ENCODE measurements at regions not wholly inside any gene's neighbourhood (a gene's known extent, or its start where the extent isn't known, plus 50 kb on each side); places are given as distances from the start of the nearest gene placed in this dataset.

GRCh38 chr12:70150230-70150629 is 93.0 kb upstream of the CNOT2 start:
- Mint-ChIP-seq H3K27me3 (ENCODE audit: low read depth in 3 of 3) (peaks cover 0 to 4% (median 0%) of the 10 kb centered on the region in 3 donors), H3K4me1 (no peaks in the 10 kb centered on the region), H3K9me3 (peaks cover 0 to 28% (median 19%) of the 10 kb centered on the region in 7 donors), H3K4me3 (no peak overlapping the region), H3K27ac (no peak overlapping the region), H3K36me3 (no peaks in the 10 kb centered on the region)
- H4K20me1 ChIP-seq (ENCODE audit: insufficient read depth, low read length): no peaks in the 10 kb centered on the region
- H2AFZ ChIP-seq (ENCODE audit: insufficient read depth, low read depth, low read length, poor library complexity, severe bottlenecking): no peak overlapping the region
- no peak overlapping the region for H3K4me2 ChIP-seq (replicated peaks; ENCODE audit: extremely low read depth, low read length, poor library complexity, severe bottlenecking)
- 67% methylated on average over 1 of the region's 2 CpGs for WGBS (ENCODE audit: insufficient coverage)
- no peaks in the 10 kb centered on the region for H3K27me3 ChIP-seq (ENCODE audit: control insufficient read depth in 2 of 2, insufficient read depth in 2 of 2, low read length in 2 of 2)
- no peak overlapping the region for H3K9ac ChIP-seq (ENCODE audit: insufficient read depth, low read length, poor library complexity, severe bottlenecking)
- H3K79me2 ChIP-seq (ENCODE audit: insufficient read depth, low read length): no peaks in the 10 kb centered on the region
- H3K9me3 ChIP-seq (replicated peaks in 1 of 2; ENCODE audit: control insufficient read depth in 1 of 2, insufficient read depth in 1 of 2, low read length in 2 of 2): peaks cover 8 to 18% of the 10 kb centered on the region in 2 donors
- no peak overlapping the region for H3K27ac ChIP-seq (ENCODE audit: low read depth in 1 of 2, low read length in 2 of 2)
- intact Hi-C loops (cut with micrococcal nuclease): no loop called here
- no peaks in the 10 kb centered on the region for H3K36me3 ChIP-seq (replicated peaks in 1 of 2; ENCODE audit: control insufficient read depth in 1 of 2, insufficient read depth in 2 of 2, low read length in 2 of 2)
- DNase-seq: no peak
- H3K4me3 ChIP-seq (replicated peaks in 1 of 3; ENCODE audit: low read depth in 2 of 3, low read length in 3 of 3): no peak overlapping the region
- TF ChIP-seq CTCF (IDR thresholded peaks at IDR 0.05): no peak
- no peaks in the 10 kb centered on the region for H3K4me1 ChIP-seq (ENCODE audit: control insufficient read depth in 1 of 2, insufficient read depth in 2 of 2, low read length in 2 of 2)

- Mint-ChIP-seq H3K4me3 (no peak overlapping the region), H3K4me1 (no peaks in the 10 kb centered on the region), H3K9me3 (peaks cover 0 to 37% (median 19%) of the 10 kb centered on the region in 7 donors), H3K36me3 (no peaks in the 10 kb centered on the region), H3K27ac (no peak overlapping the region), H3K27me3 (ENCODE audit: low read depth in 3 of 3) (peaks cover 0 to 4% (median 0%) of the 10 kb centered on the region in 3 donors)
- no peaks in the 10 kb centered on the region for H3K36me3 ChIP-seq (replicated peaks in 1 of 2; ENCODE audit: control insufficient read depth in 1 of 2, insufficient read depth in 2 of 2, low read length in 2 of 2)
- no peaks in the 10 kb centered on the region for H3K79me2 ChIP-seq (ENCODE audit: insufficient read depth, low read length)
- H3K4me1 ChIP-seq (ENCODE audit: control insufficient read depth in 1 of 2, insufficient read depth in 2 of 2, low read length in 2 of 2): no peaks in the 10 kb centered on the region
- intact Hi-C loops (cut with micrococcal nuclease): no loop called here
- H3K27ac ChIP-seq (ENCODE audit: low read depth in 1 of 2, low read length in 2 of 2): no peak overlapping the region
- peaks cover 18 to 23% of the 10 kb centered on the region in 2 donors for H3K9me3 ChIP-seq (replicated peaks in 1 of 2; ENCODE audit: control insufficient read depth in 1 of 2, insufficient read depth in 1 of 2, low read length in 2 of 2)
- H4K20me1 ChIP-seq (ENCODE audit: insufficient read depth, low read length): no peaks in the 10 kb centered on the region
- no peak for DNase-seq
- H3K4me2 ChIP-seq (replicated peaks; ENCODE audit: extremely low read depth, low read length, poor library complexity, severe bottlenecking): no peak overlapping the region
- H3K27me3 ChIP-seq (ENCODE audit: control insufficient read depth in 2 of 2, insufficient read depth in 2 of 2, low read length in 2 of 2): no peaks in the 10 kb centered on the region
- 80% methylated on average over 3 of the region's 4 CpGs for WGBS (ENCODE audit: insufficient coverage)
- no peak for TF ChIP-seq CTCF (IDR thresholded peaks at IDR 0.05)
- no peak overlapping the region for H2AFZ ChIP-seq (ENCODE audit: insufficient read depth, low read depth, low read length, poor library complexity, severe bottlenecking)
- no peak overlapping the region for H3K4me3 ChIP-seq (replicated peaks in 1 of 3; ENCODE audit: low read depth in 2 of 3, low read length in 3 of 3)
- H3K9ac ChIP-seq (ENCODE audit: insufficient read depth, low read length, poor library complexity, severe bottlenecking): no peak overlapping the region
Observed at GRCh38 chr12:70151993-70152392, 91.2 kb upstream of the CNOT2 start.

All from CD14-positive monocyte (primary cell).